ENCODE measurements at regions not wholly inside any gene's neighbourhood (a gene's known extent, or its start where the extent isn't known, plus 50 kb on each side); places are given as distances from the start of the nearest gene placed in this dataset.

GRCh38 chr3:44110648-44111047 lies 131.0 kb upstream of the TOPAZ1 start:
- no TSS peak for BruUV-seq (replicated peaks)
- Histone ChIP-seq H4K5ac (ENCODE audit: low read depth, low read length) (no peak overlapping the region), H3K4me1 (ENCODE audit: control insufficient read depth, insufficient read depth, low read length) (no peaks in the 10 kb centered on the region), H3K27me3 (ENCODE audit: control insufficient read depth, insufficient read depth, low read length) (peaks cover 7% of the 10 kb centered on the region), H3K36me3 (ENCODE audit: control insufficient read depth, insufficient read depth, low read length) (no peaks in the 10 kb centered on the region), H3K14ac (replicated peaks; ENCODE audit: low read depth, low read length) (no peak overlapping the region), H3K9ac (ENCODE audit: low read depth, low read length) (no peak overlapping the region), H2AK9ac (replicated peaks; ENCODE audit: low read depth, low read length, poor library complexity) (no peak overlapping the region), H2BK20ac (ENCODE audit: low read depth, low read length) (no peak overlapping the region), H3K4me2 (ENCODE audit: low read depth, low read length) (no peak overlapping the region), H2BK120ac (ENCODE audit: low read depth, low read length) (no peak overlapping the region), H2BK5ac (ENCODE audit: low read depth, low read length, poor library complexity, severe bottlenecking) (no peak overlapping the region), H3K79me1 (ENCODE audit: low read depth in 1 of 2, low read length in 2 of 2) (no peaks in the 10 kb centered on the region), H4K20me1 (ENCODE audit: insufficient read depth, low read length) (no peaks in the 10 kb centered on the region), H3K4ac (ENCODE audit: low read depth, low read length) (no peak overlapping the region), H3K18ac (ENCODE audit: low read depth, low read length) (no peak overlapping the region), H3K56ac (ENCODE audit: extremely low read depth, insufficient read depth, low read length) (no peak overlapping the region), H2BK15ac (ENCODE audit: low read depth, low read length) (no peak overlapping the region), H4K8ac (ENCODE audit: low read depth in 2 of 2, low read length in 2 of 2) (no peak overlapping the region), H3K23ac (ENCODE audit: low read depth, low read length) (no peak overlapping the region), H2AK5ac (ENCODE audit: low read depth, low read length) (no peak overlapping the region), H4K91ac (ENCODE audit: insufficient read depth, low read depth, low read length) (no peak overlapping the region), H3K9me3 (ENCODE audit: control insufficient read depth, insufficient read depth, low read length) (no peaks in the 10 kb centered on the region), H3K27ac (ENCODE audit: insufficient read depth, low read length) (no peak overlapping the region), H2AFZ (replicated peaks; ENCODE audit: low read length, poor library complexity) (no peak overlapping the region), H3K4me3 (ENCODE audit: insufficient read depth, low read depth, low read length) (no peak overlapping the region), H3K9me1 (ENCODE audit: insufficient read depth, low read length) (no peaks in the 10 kb centered on the region)
- ATAC-seq (ENCODE audit: low read depth) (no peak), DNase-seq (no peak)
- CTCF ChIA-PET = no interaction called here
- in situ Hi-C loops (cut with MboI; ENCODE audit: low sequenced_read_pairs) = no loop called here
- dilution Hi-C loops (cut with HindIII; ENCODE audit: low sequenced_read_pairs, unreplicated experiment) = no loop called here
- POLR2A ChIA-PET (ENCODE audit: unreplicated experiment) = no interaction called here
- TF ChIP-seq BHLHE40 (IDR thresholded peaks at IDR 0.05; ENCODE audit: low read depth, low read length) = no peak
- no peak for TF ChIP-seq FOS (IDR thresholded peaks at IDR 0.05; ENCODE audit: low read depth, low read length)
- no peak for TF ChIP-seq NFE2L2 (IDR thresholded peaks at IDR 0.05; ENCODE audit: low read depth, low read length)
- no CpG with 5 or more reads among the region's 9 CpGs for WGBS, 2 experiments (ENCODE audit: extremely low coverage in 2 of 2, insufficient read length in 1 of 2)
- intact Hi-C loops (cut with micrococcal nuclease) = loop anchor here (10.0 kb wide), 1 partner anchor 256 kb away; no protein-coding TSS in a partner anchor

Data from IMR-90 (cell line).